ENCODE measurements at regions not wholly inside any gene's neighbourhood (a gene's known extent, or its start where the extent isn't known, plus 50 kb on each side); places are given as distances from the start of the nearest gene placed in this dataset.

DNA sequence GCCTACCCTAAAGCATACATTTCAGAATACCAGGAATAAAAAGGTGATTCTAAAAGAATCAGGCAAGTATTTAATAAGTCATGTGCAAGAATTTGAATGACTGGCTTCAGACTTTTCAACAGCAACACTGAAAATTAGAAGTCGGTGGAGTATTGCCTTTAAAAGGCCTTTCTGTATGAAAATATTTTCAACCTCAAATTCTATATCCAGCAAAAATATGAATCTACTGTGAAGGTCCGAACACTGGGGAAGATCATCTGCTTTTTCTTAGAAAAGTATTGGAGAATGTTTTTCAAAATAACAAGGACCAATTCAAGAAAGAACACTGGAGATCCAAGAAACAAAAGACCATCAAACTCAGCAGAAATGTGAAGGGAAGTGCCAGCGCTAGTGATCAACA, 459.5 kb upstream of the KLF12 start:
- TF ChIP-seq HDAC6 (IDR thresholded peaks at IDR 0.05; ENCODE audit: low read depth, low read length): no peak
- no peak for TF ChIP-seq POLR2A (IDR thresholded peaks at IDR 0.05; ENCODE audit: insufficient read depth in 1 of 2, low read depth in 2 of 2, low read length in 2 of 2)
- TF ChIP-seq, protein P1, sequence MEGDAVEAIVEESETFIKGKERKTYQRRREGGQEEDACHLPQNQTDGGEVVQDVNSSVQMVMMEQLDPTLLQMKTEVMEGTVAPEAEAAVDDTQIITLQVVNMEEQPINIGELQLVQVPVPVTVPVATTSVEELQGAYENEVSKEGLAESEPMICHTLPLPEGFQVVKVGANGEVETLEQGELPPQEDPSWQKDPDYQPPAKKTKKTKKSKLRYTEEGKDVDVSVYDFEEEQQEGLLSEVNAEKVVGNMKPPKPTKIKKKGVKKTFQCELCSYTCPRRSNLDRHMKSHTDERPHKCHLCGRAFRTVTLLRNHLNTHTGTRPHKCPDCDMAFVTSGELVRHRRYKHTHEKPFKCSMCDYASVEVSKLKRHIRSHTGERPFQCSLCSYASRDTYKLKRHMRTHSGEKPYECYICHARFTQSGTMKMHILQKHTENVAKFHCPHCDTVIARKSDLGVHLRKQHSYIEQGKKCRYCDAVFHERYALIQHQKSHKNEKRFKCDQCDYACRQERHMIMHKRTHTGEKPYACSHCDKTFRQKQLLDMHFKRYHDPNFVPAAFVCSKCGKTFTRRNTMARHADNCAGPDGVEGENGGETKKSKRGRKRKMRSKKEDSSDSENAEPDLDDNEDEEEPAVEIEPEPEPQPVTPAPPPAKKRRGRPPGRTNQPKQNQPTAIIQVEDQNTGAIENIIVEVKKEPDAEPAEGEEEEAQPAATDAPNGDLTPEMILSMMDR (CRISPR knock-in tag; IDR thresholded peaks at IDR 0.05): no peak
- TF ChIP-seq ZSCAN20 (CRISPR knock-in tag; IDR thresholded peaks at IDR 0.05; ENCODE audit: borderline replicate concordance): no peak
